HL-60 (cell line): ENCODE measurements at regions not wholly inside any gene's neighbourhood (a gene's known extent, or its start where the extent isn't known, plus 50 kb on each side); places are given as distances from the start of the nearest gene placed in this dataset.
A peak's percentile ranks its signal among the peaks of the same experiment; 100 is the strongest.

Experiments
- DNase-seq, 2 experiments: peaks; one replicate each; pipeline ENCODE4 v3.0.0-alpha.2; 2010 to 2020; ENCODE audit warnings: low read depth in 1 of 2, low spot score in 1 of 2
- H3K27ac ChIP-seq: fragments of 250-450 bp; sonication (Bioruptor Pico); replicated peaks from 2 replicates; pipeline ENCODE4 v1.5.1; 2020; ENCODE audit warnings: mild to moderate bottlenecking, moderate library complexity
- H3K27me3 ChIP-seq: fragments of 250-450 bp; sonication (Bioruptor Pico); 2 replicates; pipeline ENCODE4 v1.5.1; 2021; ENCODE audit warnings: mild to moderate bottlenecking, moderate library complexity; ENCODE audit not compliant: insufficient read depth, poor library complexity, severe bottlenecking
- H3K4me3 ChIP-seq: replicated peaks from 2 replicates; pipeline ENCODE4 v1.5.1; 2011; ENCODE audit warnings: mild to moderate bottlenecking, control low read depth, low read length; ENCODE audit not compliant: insufficient read depth
- CTCF ChIP-seq: IDR thresholded peaks from one replicate; pipeline ENCODE4 v1.5.1; 2011; ENCODE audit warnings: low read length, control low read depth, inconsistent platforms; ENCODE audit not compliant: insufficient read depth
- GABPA ChIP-seq: IDR thresholded peaks from 2 replicates; pipeline ENCODE4 v1.6.1; 2012; ENCODE audit warnings: low read depth
- POLR2AphosphoS5 ChIP-seq: IDR thresholded peaks from 2 replicates; pipeline ENCODE4 v1.6.1; 2012; ENCODE audit warnings: low read depth
- REST ChIP-seq: IDR thresholded peaks from 2 replicates; pipeline ENCODE4 v1.6.1; 2012; ENCODE audit warnings: low read depth; ENCODE audit not compliant: insufficient replicate concordance
- SPI1 ChIP-seq: IDR thresholded peaks from 2 replicates; pipeline ENCODE4 v1.6.1; 2012; ENCODE audit warnings: low read depth, mild to moderate bottlenecking, borderline replicate concordance

GRCh38 chr1:87182611-87183010 is 146.1 kb upstream of the LMO4 start:
- TF ChIP-seq CTCF (no peak), GABPA (no peak), POLR2AphosphoS5 (no peak), SPI1 (no peak), REST (no peak)
- no peak for DNase-seq

GRCh38 chr1:87185077-87185476 is 143.6 kb upstream of the LMO4 start:
- H3K27ac ChIP-seq: no peak overlapping the region
- H3K27me3 ChIP-seq: no peaks in the 10 kb centered on the region
- no peak overlapping the region for H3K4me3 ChIP-seq
- TF ChIP-seq POLR2AphosphoS5 (no peak), GABPA (no peak), REST (no peak), CTCF (no peak), SPI1 (no peak)
- DNase-seq: no peak

More at GRCh38 chr1:87182611-87183010, 146.1 kb upstream of the LMO4 start:
- Histone ChIP-seq H3K4me3 (no peak overlapping the region), H3K27me3 (no peaks in the 10 kb centered on the region), H3K27ac (no peak overlapping the region)

- Histone ChIP-seq H3K4me3 (no peak overlapping the region), H3K27me3 (no peaks in the 10 kb centered on the region), H3K27ac (no peak overlapping the region)
- TF ChIP-seq CTCF (no peak), POLR2AphosphoS5 (no peak), SPI1 (peak; percentile 58; the same call in 1 of the 2 replicates), REST (no peak), GABPA (no peak)
- no peak for DNase-seq
These were observed 142.3 kb upstream of the LMO4 start for GRCh38 chr1:87186346-87186745.
